ENCODE measurements at regions not wholly inside any gene's neighbourhood (a gene's known extent, or its start where the extent isn't known, plus 50 kb on each side); places are given as distances from the start of the nearest gene placed in this dataset.

- TF ChIP-seq CTCF (IDR thresholded peaks at IDR 0.05) (no peak), EP300 (IDR thresholded peaks at IDR 0.05) (no peak), POLR2A (IDR thresholded peaks at IDR 0.05) (no peak), POLR2AphosphoS5 (IDR thresholded peaks at IDR 0.05) (no peak)
Observed at GRCh38 chr2:52955079-52955478, 812.5 kb upstream of the CHAC2 start.

Measured in suprapubic skin (tissue), 4 donors.